Stimulated activated CD4-positive, alpha-beta T cell treated with anti-CD3 and anti-CD28 coated beads, Interleukin-15, amount 100 ng/mL, for 24 hours (primary cell): ENCODE measurements at regions not wholly inside any gene's neighbourhood (a gene's known extent, or its start where the extent isn't known, plus 50 kb on each side); places are given as distances from the start of the nearest gene placed in this dataset.
A peak's percentile ranks its signal among the peaks of the same experiment; 100 is the strongest.
"Not testable (repeated sequence)": the region's sequence is repeated elsewhere in the genome, so short reads cannot be mapped to it uniquely, and the experiment has no call there.

Source experiments
- DNase-seq: peaks from one replicate; pipeline ENCODE4 v3.0.0-alpha.2; 2020

- no peak for DNase-seq
Observed at GRCh38 chr2:241984658-241985057, 115.1 kb downstream of the RTP5 start.

- DNase-seq: peak; percentile 29
Observed at GRCh38 chr2:241985161-241985985, 115.8 kb downstream of the RTP5 start.

GRCh38 chr2:241985986-241986329 lies 116.4 kb downstream of the RTP5 start:
- DNase-seq: no peak

- no peak for DNase-seq
Observed at GRCh38 chr2:241986836-241987641, 117.5 kb downstream of the RTP5 start.

- no peak for DNase-seq
Observed at GRCh38 chr2:241987726-241988125, 118.2 kb downstream of the RTP5 start.

GRCh38 chr2:241988146-241988545 lies 118.6 kb downstream of the RTP5 start:
- DNase-seq: no peak

GRCh38 chr2:241989074-241989473 lies 119.5 kb downstream of the RTP5 start:
- no peak for DNase-seq

GRCh38 chr2:241990466-241990865 lies 120.9 kb downstream of the RTP5 start:
- DNase-seq: no peak

- no peak for DNase-seq
Observed at GRCh38 chr2:241991299-241991698, 121.8 kb downstream of the RTP5 start.

GRCh38 chr2:241992753-241993152 lies 123.2 kb downstream of the RTP5 start:
- DNase-seq: no peak

- DNase-seq: no peak
Observed at GRCh38 chr2:241993386-241994005, 124.0 kb downstream of the RTP5 start.

GRCh38 chr2:241994086-241994485 lies 124.6 kb downstream of the RTP5 start:
- DNase-seq: no peak

- DNase-seq: no peak
Observed at GRCh38 chr2:241994556-241995213, 125.2 kb downstream of the RTP5 start.

GRCh38 chr2:241996100-241996499 lies 126.6 kb downstream of the RTP5 start:
- DNase-seq: no peak

- DNase-seq: no peak
Observed at GRCh38 chr2:241997017-241997416, 127.5 kb downstream of the RTP5 start.

- no peak for DNase-seq
Observed at GRCh38 chr2:241999184-241999583, 129.7 kb downstream of the RTP5 start.

GRCh38 chr2:242001853-242002252 lies 132.3 kb downstream of the RTP5 start:
- DNase-seq: no peak

- DNase-seq: peak; percentile 23
Observed at GRCh38 chr2:242002944-242003343, 133.4 kb downstream of the RTP5 start.

- no peak for DNase-seq
Observed at GRCh38 chr2:242004223-242004901, 134.8 kb downstream of the RTP5 start.

GRCh38 chr2:242004902-242005230 lies 135.3 kb downstream of the RTP5 start:
- DNase-seq: no peak

GRCh38 chr2:242006091-242006634 lies 136.6 kb downstream of the RTP5 start:
- DNase-seq: not testable (repeated sequence)

GRCh38 chr2:242008908-242009307 lies 139.4 kb downstream of the RTP5 start:
- not testable (repeated sequence) for DNase-seq
